CD14-positive monocyte (primary cell): ENCODE measurements at regions not wholly inside any gene's neighbourhood (a gene's known extent, or its start where the extent isn't known, plus 50 kb on each side); places are given as distances from the start of the nearest gene placed in this dataset.

Experiments
- DNase-seq, 3 donors: peaks; one replicate each; pipeline ENCODE4 v3.0.0-alpha.2; 2011 to 2022
- H2AFZ ChIP-seq: 2 replicates; pipeline ENCODE4 v1.6.0; 2012; ENCODE audit warnings: mild to moderate bottlenecking, low read depth, low read length, inconsistent platforms; ENCODE audit not compliant: insufficient read depth, poor library complexity, severe bottlenecking
- H3K27ac ChIP-seq, 2 donors: 1 replicate in 1 of 2; 2 replicates in 1 of 2; pipeline ENCODE4 v1.5.1; 2012 to 2013; ENCODE audit warnings: low read length in 2 of 2, control low read depth in 1 of 2, inconsistent platforms in 1 of 2, low read depth in 1 of 2, mild to moderate bottlenecking in 1 of 2
- H3K27me3 ChIP-seq, 2 donors: one replicate each; pipeline versions ENCODE4 v1.6.0 to v1.6.1; 2011 to 2013; ENCODE audit warnings: low read length in 2 of 2; ENCODE audit not compliant: control insufficient read depth in 2 of 2, insufficient read depth in 2 of 2
- H3K36me3 ChIP-seq, 2 donors: replicated peaks in 1 of 2; 1 replicate in 1 of 2; 2 replicates in 1 of 2; pipeline versions ENCODE4 v1.5.1 to v1.6.1; 2012 to 2013; ENCODE audit warnings: low read length in 2 of 2, control low read depth in 1 of 2, inconsistent platforms in 1 of 2, mild to moderate bottlenecking in 1 of 2; ENCODE audit not compliant: insufficient read depth in 2 of 2, control insufficient read depth in 1 of 2
- H3K4me1 ChIP-seq, 2 donors: 1 replicate in 1 of 2; 2 replicates in 1 of 2; pipeline versions ENCODE4 v1.5.1 to v1.6.1; 2012 to 2013; ENCODE audit warnings: low read length in 2 of 2, control low read depth in 1 of 2, inconsistent platforms in 1 of 2, mild to moderate bottlenecking in 1 of 2, moderate library complexity in 1 of 2; ENCODE audit not compliant: insufficient read depth in 2 of 2, control insufficient read depth in 1 of 2
- H3K4me2 ChIP-seq: replicated peaks from 2 replicates; pipeline ENCODE3; 2012; ENCODE audit warnings: low read length, moderate library complexity, mild to moderate bottlenecking; ENCODE audit not compliant: poor library complexity, severe bottlenecking; ENCODE audit errors: extremely low read depth
- H3K4me3 ChIP-seq, 3 experiments: fragments of 200-600 bp in 1 of 3; sonication (generic) in 1 of 3; replicated peaks in 1 of 3; 1 replicate in 2 of 3; 2 replicates in 1 of 3; pipeline ENCODE4 v1.5.1; 2011 to 2013; ENCODE audit warnings: low read length in 3 of 3, mild to moderate bottlenecking in 3 of 3, control low read depth in 2 of 3, low read depth in 2 of 3, inconsistent platforms in 1 of 3, moderate library complexity in 1 of 3
- H3K79me2 ChIP-seq: 2 replicates; pipeline ENCODE4 v1.6.0; 2012; ENCODE audit warnings: mild to moderate bottlenecking, control low read depth, inconsistent platforms, low read length, moderate library complexity; ENCODE audit not compliant: insufficient read depth
- H3K9ac ChIP-seq: 2 replicates; pipeline ENCODE4 v1.6.0; 2017; ENCODE audit warnings: low read length, mild to moderate bottlenecking; ENCODE audit not compliant: insufficient read depth, poor library complexity, severe bottlenecking
- H3K9me3 ChIP-seq, 2 donors: replicated peaks in 1 of 2; 1 replicate in 1 of 2; 2 replicates in 1 of 2; pipeline versions ENCODE4 v1.5.1 to v1.6.1; 2012 to 2013; ENCODE audit warnings: low read length in 2 of 2, control low read depth in 1 of 2; ENCODE audit not compliant: control insufficient read depth in 1 of 2, insufficient read depth in 1 of 2
- H4K20me1 ChIP-seq: 2 replicates; pipeline ENCODE4 v1.6.0; 2012; ENCODE audit warnings: mild to moderate bottlenecking, low read length, control low read depth, moderate library complexity; ENCODE audit not compliant: insufficient read depth
- H3K27ac Mint-ChIP-seq, 7 donors: one replicate each; pipeline ENCODE4 v1.8.0; 2020; ENCODE audit warnings: mild to moderate bottlenecking in 7 of 7, mixed read lengths in 7 of 7, moderate library complexity in 6 of 7, inconsistent platforms in 2 of 7
- H3K27me3 Mint-ChIP-seq, 3 donors: one replicate each; pipeline ENCODE4 v1.8.0; 2021 to 2022; ENCODE audit warnings: low read depth in 3 of 3, mild to moderate bottlenecking in 3 of 3, mixed read lengths in 3 of 3, moderate library complexity in 3 of 3, inconsistent platforms in 1 of 3
- H3K36me3 Mint-ChIP-seq, 2 donors: one replicate each; pipeline ENCODE4 v1.8.0; 2020; ENCODE audit warnings: mixed read lengths in 2 of 2, inconsistent platforms in 1 of 2, mild to moderate bottlenecking in 1 of 2
- H3K4me1 Mint-ChIP-seq: one replicate; pipeline ENCODE4 v1.8.0; 2020; ENCODE audit warnings: mild to moderate bottlenecking, mixed read lengths
- H3K4me3 Mint-ChIP-seq, 2 donors: one replicate each; pipeline ENCODE4 v1.8.0; 2020; ENCODE audit warnings: mild to moderate bottlenecking in 2 of 2, mixed read lengths in 2 of 2, moderate library complexity in 1 of 2
- H3K9me3 Mint-ChIP-seq, 7 donors: one replicate each; pipeline ENCODE4 v1.8.0; 2020 to 2022; ENCODE audit warnings: mixed read lengths in 7 of 7, mild to moderate bottlenecking in 6 of 7, moderate library complexity in 6 of 7, inconsistent platforms in 2 of 7
- CTCF ChIP-seq: fragments of 200-600 bp; IDR thresholded peaks from one replicate; pipeline ENCODE4 v1.8.0; 2022; ENCODE audit warnings: antibody characterized with exemption, mild to moderate bottlenecking
- WGBS: methylation state at CpG from one replicate; pipeline ENCODE4 v1.1.5; 2013; ENCODE audit warnings: missing lambda C conversion rate; ENCODE audit not compliant: insufficient coverage; 5-methylcytosine and 5-hydroxymethylcytosine counted together
- intact Hi-C, 2 donors: fragments of 100-400 bp; cut with micrococcal nuclease; formaldehyde crosslinking; loops; one replicate each; pipeline versions ENCODE4 v1.15.0 to v1.15.1; 2023

GRCh38 chr3:110344487-110344886 lies 727.1 kb upstream of the NECTIN3 start:
- no peak for TF ChIP-seq CTCF
- no peaks in the 10 kb centered on the region for H3K36me3 ChIP-seq
- H3K36me3 Mint-ChIP-seq, result no peaks in the 10 kb centered on the region
- H3K79me2 ChIP-seq, result no peaks in the 10 kb centered on the region
- no peak overlapping the region for H2AFZ ChIP-seq
- H3K9ac ChIP-seq, result no peak overlapping the region
- H3K4me3 Mint-ChIP-seq, result no peak overlapping the region
- H3K27ac ChIP-seq, result no peak overlapping the region
- no peak for DNase-seq
- no peak overlapping the region for H3K4me3 ChIP-seq
- no peak overlapping the region for H3K27ac Mint-ChIP-seq
- no peak overlapping the region for H3K4me2 ChIP-seq
- no peaks in the 10 kb centered on the region for H3K4me1 Mint-ChIP-seq
- peaks cover 0 to 4% (median 2%) of the 10 kb centered on the region in 7 donors for H3K9me3 Mint-ChIP-seq
- H3K9me3 ChIP-seq, result no peaks in the 10 kb centered on the region
- H3K27me3 ChIP-seq, result no peaks in the 10 kb centered on the region
- H3K27me3 Mint-ChIP-seq, result no peaks in the 10 kb centered on the region
- intact Hi-C loops, result no loop called here
- H4K20me1 ChIP-seq, result no peaks in the 10 kb centered on the region
- H3K4me1 ChIP-seq, result no peaks in the 10 kb centered on the region

- Histone ChIP-seq H4K20me1 (no peaks in the 10 kb centered on the region), H3K4me3 (no peak overlapping the region), H3K27ac (no peak overlapping the region), H2AFZ (no peak overlapping the region), H3K79me2 (no peaks in the 10 kb centered on the region), H3K27me3 (no peaks in the 10 kb centered on the region), H3K4me1 (no peaks in the 10 kb centered on the region), H3K4me2 (no peak overlapping the region), H3K9me3 (no peaks in the 10 kb centered on the region), H3K9ac (no peak overlapping the region), H3K36me3 (no peaks in the 10 kb centered on the region)
- WGBS, result no CpG with 5 or more reads among the region's 5 CpGs
- no peaks in the 10 kb centered on the region for H3K4me1 Mint-ChIP-seq
- no peak for TF ChIP-seq CTCF
- H3K27me3 Mint-ChIP-seq, result no peaks in the 10 kb centered on the region
- intact Hi-C loops, result no loop called here
- no peak for DNase-seq
- H3K4me3 Mint-ChIP-seq, result no peak overlapping the region
- H3K36me3 Mint-ChIP-seq, result no peaks in the 10 kb centered on the region
- H3K27ac Mint-ChIP-seq, result no peak overlapping the region
- peaks cover 0 to 4% (median 2%) of the 10 kb centered on the region in 7 donors for H3K9me3 Mint-ChIP-seq
Measured at GRCh38 chr3:110344897-110345767, 726.5 kb upstream of the NECTIN3 start.
